HEK293 (cell line): ENCODE measurements at regions not wholly inside any gene's neighbourhood (a gene's known extent, or its start where the extent isn't known, plus 50 kb on each side); places are given as distances from the start of the nearest gene placed in this dataset.

Experiments used
- ZBTB49 ChIP-seq: fragments of 450-650 bp; formaldehyde crosslinking; IDR thresholded peaks from 2 replicates; pipeline ENCODE4 v1.5.1; 2016; ENCODE audit warnings: missing biosample characterization, missing genetic modification characterization, low read depth
- ZFHX2 ChIP-seq: fragments of 450-650 bp; formaldehyde crosslinking; conservative IDR thresholded peaks from 2 replicates; pipeline ENCODE4 v1.5.1; 2016; ENCODE audit warnings: missing biosample characterization, missing genetic modification characterization
- ZNF10 ChIP-seq: fragments of 450-650 bp; formaldehyde crosslinking; IDR thresholded peaks from 2 replicates; pipeline ENCODE4 v1.5.1; 2017; ENCODE audit warnings: missing biosample characterization, missing genetic modification characterization
- ZNF175 ChIP-seq: fragments of 450-650 bp; formaldehyde crosslinking; IDR thresholded peaks from 2 replicates; pipeline ENCODE4 v1.5.1; 2016; ENCODE audit warnings: missing biosample characterization, missing genetic modification characterization
- ZNF23 ChIP-seq: fragments of 450-650 bp; formaldehyde crosslinking; IDR thresholded peaks from 2 replicates; pipeline ENCODE4 v1.5.1; 2016; ENCODE audit warnings: missing biosample characterization, missing genetic modification characterization, borderline replicate concordance
- ZNF24 ChIP-seq: fragments of 450-650 bp; formaldehyde crosslinking; IDR thresholded peaks from 2 replicates; pipeline ENCODE4 v1.5.1; 2016; ENCODE audit warnings: missing biosample characterization, missing genetic modification characterization
- ZNF514 ChIP-seq: fragments of 450-650 bp; formaldehyde crosslinking; IDR thresholded peaks from 2 replicates; pipeline ENCODE4 v1.5.1; 2016; ENCODE audit warnings: missing biosample characterization, missing genetic modification characterization
- ZNF626 ChIP-seq: fragments of 450-650 bp; sonication (Bioruptor Pico); formaldehyde crosslinking; IDR thresholded peaks from 2 replicates; pipeline ENCODE4 v1.5.1; 2018; ENCODE audit warnings: missing biosample characterization, missing genetic modification characterization, inconsistent platforms
- TF ChIP-seq, protein P1 (sequence below): fragments of 450-650 bp; formaldehyde crosslinking; IDR thresholded peaks from 2 replicates; pipeline ENCODE4 v1.5.1; 2016; ENCODE audit warnings: missing biosample characterization, missing genetic modification characterization

- TF ChIP-seq, protein P1, sequence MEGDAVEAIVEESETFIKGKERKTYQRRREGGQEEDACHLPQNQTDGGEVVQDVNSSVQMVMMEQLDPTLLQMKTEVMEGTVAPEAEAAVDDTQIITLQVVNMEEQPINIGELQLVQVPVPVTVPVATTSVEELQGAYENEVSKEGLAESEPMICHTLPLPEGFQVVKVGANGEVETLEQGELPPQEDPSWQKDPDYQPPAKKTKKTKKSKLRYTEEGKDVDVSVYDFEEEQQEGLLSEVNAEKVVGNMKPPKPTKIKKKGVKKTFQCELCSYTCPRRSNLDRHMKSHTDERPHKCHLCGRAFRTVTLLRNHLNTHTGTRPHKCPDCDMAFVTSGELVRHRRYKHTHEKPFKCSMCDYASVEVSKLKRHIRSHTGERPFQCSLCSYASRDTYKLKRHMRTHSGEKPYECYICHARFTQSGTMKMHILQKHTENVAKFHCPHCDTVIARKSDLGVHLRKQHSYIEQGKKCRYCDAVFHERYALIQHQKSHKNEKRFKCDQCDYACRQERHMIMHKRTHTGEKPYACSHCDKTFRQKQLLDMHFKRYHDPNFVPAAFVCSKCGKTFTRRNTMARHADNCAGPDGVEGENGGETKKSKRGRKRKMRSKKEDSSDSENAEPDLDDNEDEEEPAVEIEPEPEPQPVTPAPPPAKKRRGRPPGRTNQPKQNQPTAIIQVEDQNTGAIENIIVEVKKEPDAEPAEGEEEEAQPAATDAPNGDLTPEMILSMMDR, result no peak
- TF ChIP-seq ZNF514 (tag by site-specific recombination) (no peak), ZNF23 (no peak), ZFHX2 (no peak), ZNF24 (tag by site-specific recombination) (no peak), ZBTB49 (tag by site-specific recombination) (no peak), ZNF175 (tag by site-specific recombination) (no peak), ZNF10 (tag by site-specific recombination) (no peak), ZNF626 (tag by site-specific recombination) (no peak)
Observed at GRCh38 chr5:103439007-103439406, 123.6 kb downstream of the NUDT12 start.
